ENCODE measurements at regions not wholly inside any gene's neighbourhood (a gene's known extent, or its start where the extent isn't known, plus 50 kb on each side); places are given as distances from the start of the nearest gene placed in this dataset.

GRCh38 chr18:59052965-59053820, 86.5 kb upstream of the SEC11C start:
- no peak for TF ChIP-seq CTCF (IDR thresholded peaks at IDR 0.05; ENCODE audit: low read depth, low read length)
- DNase-seq (ENCODE audit: extremely low read depth, low read depth): peak; percentile 84

DNA sequence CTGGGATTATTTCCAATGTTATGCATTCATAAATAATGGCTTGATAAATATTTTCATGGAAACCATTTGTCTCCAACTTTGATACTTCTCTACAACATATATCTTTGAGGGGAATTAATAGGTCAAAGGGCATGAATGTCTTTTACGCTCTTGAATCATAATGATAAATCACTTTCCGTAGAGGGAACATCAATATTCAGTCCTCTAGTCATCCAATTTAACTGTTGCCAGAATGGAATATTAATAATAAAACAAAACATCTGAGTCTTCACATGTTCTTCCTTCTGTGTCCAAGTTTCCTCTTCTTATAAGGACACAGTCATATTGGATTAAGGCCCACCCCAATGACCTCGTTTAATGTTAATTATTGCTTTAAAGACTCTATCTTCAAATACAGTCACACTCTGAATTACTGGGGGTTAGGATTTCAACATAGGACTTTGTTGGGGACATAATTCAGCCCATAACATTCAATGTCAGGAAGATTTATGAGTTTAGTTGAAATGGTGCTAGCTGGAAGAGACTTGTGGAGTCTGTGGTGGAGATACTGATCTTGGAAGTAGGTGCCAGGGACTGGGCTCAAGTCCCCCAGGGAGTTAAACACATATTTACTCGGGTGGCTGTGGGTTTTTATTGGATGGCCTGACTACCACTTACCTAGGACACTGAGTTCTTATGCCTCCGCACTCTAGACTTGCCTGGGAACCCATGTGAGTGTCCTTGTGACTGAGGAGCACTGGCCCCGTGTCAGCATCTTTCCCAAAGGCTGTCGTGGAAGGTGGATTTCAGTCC, 85.0 kb upstream of the SEC11C start:
- TF ChIP-seq CTCF (IDR thresholded peaks at IDR 0.05; ENCODE audit: low read depth, low read length): no peak
- DNase-seq (ENCODE audit: extremely low read depth, low read depth): no peak

DNA sequence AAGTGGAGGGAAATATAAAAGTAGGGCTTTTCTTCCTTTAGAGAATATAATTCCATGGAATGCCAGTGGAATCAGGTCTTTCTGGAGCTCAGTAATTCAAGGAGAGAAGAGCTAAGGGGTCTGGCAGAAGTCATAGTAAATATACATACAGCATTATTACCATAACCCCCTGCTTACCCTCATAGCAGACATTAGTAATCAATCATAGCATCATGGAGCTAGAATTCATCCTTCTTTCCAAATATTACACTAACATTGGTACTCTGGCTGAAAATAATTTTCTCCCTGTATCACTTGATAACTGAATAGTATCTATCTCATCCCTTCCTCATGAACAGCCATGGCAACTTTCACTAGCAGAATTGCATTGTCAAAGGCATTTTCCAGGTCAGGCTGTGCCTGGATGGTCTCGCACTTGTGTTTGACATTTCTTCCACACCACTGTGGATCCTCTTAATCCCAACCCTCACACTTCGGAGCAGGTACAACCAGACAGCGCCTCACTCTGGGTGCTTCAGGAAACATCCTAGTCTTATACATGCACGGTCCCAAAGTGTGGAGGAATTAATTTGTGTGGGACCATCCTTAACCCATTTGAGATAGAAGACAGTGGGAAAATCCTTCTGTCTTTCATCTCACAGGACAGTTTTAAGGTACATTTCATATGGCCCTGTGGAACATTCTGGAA, 84.2 kb upstream of the SEC11C start:
- no peak for TF ChIP-seq CTCF (IDR thresholded peaks at IDR 0.05; ENCODE audit: low read depth, low read length)

DNA sequence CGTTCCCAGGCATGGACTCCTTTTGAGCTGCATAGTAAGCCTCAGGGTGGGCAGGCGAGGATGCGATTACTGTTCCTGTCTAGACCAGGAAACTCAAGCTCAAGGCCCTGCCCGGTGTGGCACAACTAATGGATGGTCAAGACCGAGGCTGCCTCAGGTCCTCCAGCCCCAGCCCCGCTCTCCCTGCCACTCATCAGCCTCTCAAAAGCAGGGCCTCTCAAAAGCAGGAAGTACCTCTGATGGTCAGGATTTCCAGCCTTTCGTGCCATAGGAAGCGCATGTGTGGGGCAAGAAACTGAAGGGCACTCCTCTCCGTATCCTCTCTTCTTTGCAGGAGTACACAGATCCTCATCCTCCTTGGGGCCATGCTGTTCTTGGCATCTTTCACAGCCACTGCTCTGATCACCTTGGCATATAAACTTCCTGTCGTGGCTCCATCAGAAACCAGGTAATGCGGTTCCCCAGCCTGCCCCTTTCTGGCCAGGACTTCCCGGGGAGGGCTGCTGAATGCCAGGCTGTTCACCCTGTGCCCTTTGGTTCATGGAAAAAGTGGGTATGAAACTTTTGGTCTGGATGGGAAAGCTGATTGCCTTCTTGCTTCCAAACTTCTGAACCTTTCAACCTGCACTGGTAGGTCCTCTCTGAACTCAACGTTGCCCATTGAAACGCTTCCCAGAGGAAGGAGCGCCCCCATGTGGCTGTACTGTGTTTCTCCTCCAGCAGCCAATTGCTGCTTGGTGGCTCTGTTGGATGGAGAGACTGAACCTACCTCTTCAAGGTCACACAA, 82.8 kb upstream of the SEC11C start:
- peak; percentile 51 for TF ChIP-seq CTCF (IDR thresholded peaks at IDR 0.05; ENCODE audit: low read depth, low read length)
- DNase-seq (ENCODE audit: extremely low read depth, low read depth): peak; percentile 10

More for the DNA sequence above, 84.2 kb upstream of the SEC11C start:
- no peak for DNase-seq (ENCODE audit: extremely low read depth, low read depth)

DNA sequence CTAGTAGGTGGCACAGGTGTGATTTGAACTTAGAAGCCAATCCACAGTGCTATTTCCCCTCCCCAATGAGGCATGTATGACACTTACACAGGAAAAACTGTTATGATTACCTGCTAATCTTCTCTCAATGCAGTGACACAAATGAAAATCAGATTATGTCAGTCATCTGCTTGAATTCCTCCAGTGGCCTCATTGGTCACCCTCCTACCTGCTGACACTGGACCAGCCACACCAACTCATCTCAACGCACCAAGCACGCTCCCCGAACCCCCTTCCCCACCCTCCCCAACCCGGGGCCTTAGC, 82.2 kb upstream of the SEC11C start:
- no peak for DNase-seq (ENCODE audit: extremely low read depth, low read depth)
- TF ChIP-seq CTCF (IDR thresholded peaks at IDR 0.05; ENCODE audit: low read depth, low read length): no peak

- peak; percentile 52 for DNase-seq (ENCODE audit: extremely low read depth, low read depth)
- no peak for TF ChIP-seq CTCF (IDR thresholded peaks at IDR 0.05; ENCODE audit: low read depth, low read length)
Measured at GRCh38 chr18:59057969-59058368, 81.7 kb upstream of the SEC11C start.
